ENCODE measurements at regions not wholly inside any gene's neighbourhood (a gene's known extent, or its start where the extent isn't known, plus 50 kb on each side); places are given as distances from the start of the nearest gene placed in this dataset.

DNA sequence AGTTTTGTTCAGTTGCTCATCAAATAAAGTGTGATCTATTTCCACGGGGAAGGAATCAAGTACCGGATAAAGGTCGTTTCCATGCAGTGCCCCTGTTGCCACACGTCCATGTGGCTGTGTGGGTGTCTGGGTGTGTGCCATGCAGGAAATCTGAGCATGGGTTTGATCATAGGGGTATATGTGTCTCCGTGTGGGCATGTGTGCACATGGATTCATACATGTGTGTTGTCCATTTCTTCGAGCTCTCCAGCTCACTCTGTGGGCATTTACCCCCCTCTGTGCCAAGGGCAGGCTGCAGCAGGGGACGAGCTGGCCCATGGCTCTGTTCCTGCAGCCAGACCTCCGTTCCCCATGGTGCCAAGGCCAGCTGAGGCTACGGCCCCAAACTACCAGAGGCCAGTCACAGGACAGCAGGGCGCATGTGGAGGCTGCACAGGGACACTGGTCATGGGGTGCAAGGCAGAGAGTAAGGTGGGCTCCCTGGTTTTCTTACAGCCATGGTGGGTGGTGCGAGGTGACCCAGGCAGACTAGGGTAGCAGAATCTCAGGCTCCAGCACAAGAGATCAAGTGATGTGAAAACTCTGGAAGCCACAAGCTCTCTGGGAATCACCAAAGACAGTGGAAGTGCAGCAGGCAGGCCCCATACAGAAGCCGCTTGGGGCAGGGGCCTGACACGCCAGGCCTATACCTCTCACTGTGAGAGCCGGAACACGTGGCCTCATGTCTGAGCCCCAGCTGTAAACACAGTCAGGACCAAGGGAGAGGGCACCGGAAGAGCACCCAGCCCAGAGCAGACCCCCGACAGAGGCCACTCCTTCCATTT lies 66.4 kb upstream of the RAB6C start:
- Histone ChIP-seq H3K27me3 (ENCODE audit: insufficient read depth, low read length) (no peaks in the 10 kb centered on the region), H2AFZ (ENCODE audit: low read length) (no peak overlapping the region), H3K4me2 (ENCODE audit: insufficient read depth, low read length) (no peak overlapping the region), H4K20me1 (ENCODE audit: insufficient read depth, low read length) (no peaks in the 10 kb centered on the region), H3K9me3 (ENCODE audit: low read depth, low read length) (no peaks in the 10 kb centered on the region), H3K4me1 (ENCODE audit: insufficient read depth, low read length) (no peaks in the 10 kb centered on the region), H3K79me2 (ENCODE audit: insufficient read depth, low read length) (no peaks in the 10 kb centered on the region), H3K4me3 (ENCODE audit: insufficient read depth, low read length) (no peak overlapping the region), H3K36me3 (ENCODE audit: insufficient read depth, low read length) (no peaks in the 10 kb centered on the region), H3K27ac (ENCODE audit: low read depth, low read length) (no peak overlapping the region)
- DNase-seq (ENCODE audit: insufficient read length, low spot score, missing footprints) = no peak
- TF ChIP-seq, protein P1, sequence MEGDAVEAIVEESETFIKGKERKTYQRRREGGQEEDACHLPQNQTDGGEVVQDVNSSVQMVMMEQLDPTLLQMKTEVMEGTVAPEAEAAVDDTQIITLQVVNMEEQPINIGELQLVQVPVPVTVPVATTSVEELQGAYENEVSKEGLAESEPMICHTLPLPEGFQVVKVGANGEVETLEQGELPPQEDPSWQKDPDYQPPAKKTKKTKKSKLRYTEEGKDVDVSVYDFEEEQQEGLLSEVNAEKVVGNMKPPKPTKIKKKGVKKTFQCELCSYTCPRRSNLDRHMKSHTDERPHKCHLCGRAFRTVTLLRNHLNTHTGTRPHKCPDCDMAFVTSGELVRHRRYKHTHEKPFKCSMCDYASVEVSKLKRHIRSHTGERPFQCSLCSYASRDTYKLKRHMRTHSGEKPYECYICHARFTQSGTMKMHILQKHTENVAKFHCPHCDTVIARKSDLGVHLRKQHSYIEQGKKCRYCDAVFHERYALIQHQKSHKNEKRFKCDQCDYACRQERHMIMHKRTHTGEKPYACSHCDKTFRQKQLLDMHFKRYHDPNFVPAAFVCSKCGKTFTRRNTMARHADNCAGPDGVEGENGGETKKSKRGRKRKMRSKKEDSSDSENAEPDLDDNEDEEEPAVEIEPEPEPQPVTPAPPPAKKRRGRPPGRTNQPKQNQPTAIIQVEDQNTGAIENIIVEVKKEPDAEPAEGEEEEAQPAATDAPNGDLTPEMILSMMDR (IDR thresholded peaks at IDR 0.05; ENCODE audit: extremely low read depth, low read depth, low read length) = no peak

DNA sequence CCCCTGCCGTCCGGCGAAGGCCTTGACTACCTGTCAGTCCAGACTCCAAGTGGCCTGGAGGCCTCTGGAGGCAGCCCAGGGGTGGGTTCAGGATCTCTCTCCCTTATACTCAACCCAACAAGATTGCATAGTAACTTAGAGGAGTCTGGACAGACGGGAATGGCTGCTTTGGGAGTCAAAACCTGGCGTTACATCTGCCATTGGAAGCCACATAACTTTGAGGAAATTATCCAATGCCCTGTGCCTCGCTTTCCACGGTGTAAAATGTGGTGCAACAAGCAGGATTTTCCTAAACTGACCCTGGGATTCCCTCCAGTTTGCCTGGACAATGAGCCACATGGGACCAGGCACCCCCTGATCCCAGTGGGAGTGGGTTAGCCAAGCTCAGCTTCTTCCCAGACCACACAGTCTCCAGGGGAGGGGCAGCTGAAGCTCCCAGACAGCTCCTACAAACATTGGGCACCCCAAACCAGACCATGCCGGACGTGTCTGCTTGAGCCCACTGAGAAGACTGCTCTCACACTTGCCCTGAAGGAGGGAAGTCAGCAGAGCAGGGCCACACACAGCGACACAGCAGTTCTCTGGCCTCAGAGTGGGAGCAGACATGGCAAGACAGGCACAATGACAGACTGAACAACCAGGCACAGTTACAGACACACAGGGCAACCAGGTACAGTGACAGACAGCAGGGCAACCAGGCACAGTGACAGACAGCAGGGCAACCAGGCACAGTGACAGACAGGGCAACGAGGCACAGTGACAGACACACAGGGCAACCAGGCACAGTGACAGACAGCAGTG lies 65.6 kb upstream of the RAB6C start:
- H4K20me1 ChIP-seq (ENCODE audit: insufficient read depth, low read length) = no peaks in the 10 kb centered on the region
- H3K27me3 ChIP-seq (ENCODE audit: insufficient read depth, low read length) = no peaks in the 10 kb centered on the region
- TF ChIP-seq, protein P1 (IDR thresholded peaks at IDR 0.05; ENCODE audit: extremely low read depth, low read depth, low read length) = no peak
- no peak overlapping the region for H3K4me2 ChIP-seq (ENCODE audit: insufficient read depth, low read length)
- no peaks in the 10 kb centered on the region for H3K4me1 ChIP-seq (ENCODE audit: insufficient read depth, low read length)
- DNase-seq (ENCODE audit: insufficient read length, low spot score, missing footprints) = no peak
- no peaks in the 10 kb centered on the region for H3K79me2 ChIP-seq (ENCODE audit: insufficient read depth, low read length)
- no peaks in the 10 kb centered on the region for H3K9me3 ChIP-seq (ENCODE audit: low read depth, low read length)
- no peaks in the 10 kb centered on the region for H3K36me3 ChIP-seq (ENCODE audit: insufficient read depth, low read length)
- H3K27ac ChIP-seq (ENCODE audit: low read depth, low read length) = no peak overlapping the region
- no peak overlapping the region for H3K4me3 ChIP-seq (ENCODE audit: insufficient read depth, low read length)
- H2AFZ ChIP-seq (ENCODE audit: low read length) = no peak overlapping the region

DNA sequence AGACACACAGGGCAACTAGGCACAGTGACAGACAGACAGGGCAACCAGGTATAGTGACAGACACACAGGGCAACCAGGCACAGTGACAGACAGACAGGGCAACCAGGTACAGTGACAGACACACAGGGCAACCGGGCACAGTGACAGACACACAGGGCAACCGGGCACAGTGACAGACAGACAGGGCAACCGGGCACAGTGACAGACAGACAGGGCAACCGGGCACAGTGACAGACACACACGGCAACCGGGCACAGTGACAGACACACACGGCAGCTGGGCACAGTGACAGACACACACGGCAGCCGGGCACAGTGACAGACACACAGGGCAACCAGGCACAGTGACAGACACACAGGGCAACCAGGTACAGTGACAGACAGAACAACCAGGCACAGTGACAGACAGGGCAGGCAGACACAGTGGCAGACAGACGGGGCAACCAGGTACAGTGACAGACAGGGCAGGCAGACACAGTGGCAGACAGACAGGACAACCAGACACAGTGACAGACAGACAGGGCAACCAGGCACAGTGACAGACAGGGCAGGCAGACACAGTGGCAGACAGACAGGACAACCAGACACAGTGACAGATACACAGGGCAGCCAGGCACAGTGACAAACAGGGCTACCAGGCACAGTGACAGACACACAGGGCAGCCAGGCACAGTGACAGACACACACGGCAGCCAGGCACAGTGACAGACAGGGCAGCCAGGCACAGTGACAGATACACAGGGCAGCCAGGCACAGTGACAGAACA lies 64.7 kb upstream of the RAB6C start:
- Histone ChIP-seq H3K4me2 (ENCODE audit: insufficient read depth, low read length) (no peak overlapping the region), H3K36me3 (ENCODE audit: insufficient read depth, low read length) (no peaks in the 10 kb centered on the region), H3K79me2 (ENCODE audit: insufficient read depth, low read length) (no peaks in the 10 kb centered on the region), H3K4me3 (ENCODE audit: insufficient read depth, low read length) (no peak overlapping the region), H2AFZ (ENCODE audit: low read length) (no peak overlapping the region), H4K20me1 (ENCODE audit: insufficient read depth, low read length) (no peaks in the 10 kb centered on the region), H3K9me3 (ENCODE audit: low read depth, low read length) (no peaks in the 10 kb centered on the region), H3K27me3 (ENCODE audit: insufficient read depth, low read length) (no peaks in the 10 kb centered on the region), H3K4me1 (ENCODE audit: insufficient read depth, low read length) (no peaks in the 10 kb centered on the region), H3K27ac (ENCODE audit: low read depth, low read length) (no peak overlapping the region)
- DNase-seq (ENCODE audit: insufficient read length, low spot score, missing footprints) = no peak
- TF ChIP-seq, protein P1 (IDR thresholded peaks at IDR 0.05; ENCODE audit: extremely low read depth, low read depth, low read length) = no peak
